ENCODE measurements at regions not wholly inside any gene's neighbourhood (a gene's known extent, or its start where the extent isn't known, plus 50 kb on each side); places are given as distances from the start of the nearest gene placed in this dataset.

GRCh38 chr6:155648301-155648700, 192.7 kb upstream of the NOX3 start:
- H3K36me3 Mint-ChIP-seq (ENCODE audit: insufficient read depth, unreplicated experiment), result no peaks in the 10 kb centered on the region
- CTCF ChIA-PET, result no interaction called here

GRCh38 chr6:155647354-155647753, 191.7 kb upstream of the NOX3 start:
- TF ChIP-seq CTCF (IDR thresholded peaks at IDR 0.05; ENCODE audit: unreplicated experiment), result no peak
- DNase-seq, result no peak
- intact Hi-C loops (cut with micrococcal nuclease; ENCODE audit: unreplicated experiment), result no loop called here
- Mint-ChIP-seq H3K9me3 (ENCODE audit: low read depth, unreplicated experiment) (no peaks in the 10 kb centered on the region), H3K4me3 (ENCODE audit: low read depth, unreplicated experiment) (no peak overlapping the region), H3K27me3 (ENCODE audit: unreplicated experiment) (no peaks in the 10 kb centered on the region), H3K4me1 (ENCODE audit: low read depth, unreplicated experiment) (peaks cover 22% of the 10 kb centered on the region), H3K27ac (ENCODE audit: unreplicated experiment) (no peak overlapping the region), H3K36me3 (ENCODE audit: insufficient read depth, unreplicated experiment) (no peaks in the 10 kb centered on the region)
- no TSS peak for BruUV-seq (replicated peaks)
- CTCF ChIA-PET, result no interaction called here

More at GRCh38 chr6:155648301-155648700, 192.7 kb upstream of the NOX3 start:
- Mint-ChIP-seq H3K9me3 (ENCODE audit: low read depth, unreplicated experiment) (no peaks in the 10 kb centered on the region), H3K4me3 (ENCODE audit: low read depth, unreplicated experiment) (no peak overlapping the region), H3K27ac (ENCODE audit: unreplicated experiment) (no peak overlapping the region), H3K4me1 (ENCODE audit: low read depth, unreplicated experiment) (peaks cover 22% of the 10 kb centered on the region), H3K27me3 (ENCODE audit: unreplicated experiment) (no peaks in the 10 kb centered on the region)
- no TSS peak for BruUV-seq (replicated peaks)
- TF ChIP-seq CTCF (IDR thresholded peaks at IDR 0.05; ENCODE audit: unreplicated experiment), result no peak
- no peak for DNase-seq
- intact Hi-C loops (cut with micrococcal nuclease; ENCODE audit: unreplicated experiment), result no loop called here

- Mint-ChIP-seq H3K36me3 (ENCODE audit: insufficient read depth, unreplicated experiment) (no peaks in the 10 kb centered on the region), H3K4me1 (ENCODE audit: low read depth, unreplicated experiment) (peaks cover 22% of the 10 kb centered on the region), H3K27ac (ENCODE audit: unreplicated experiment) (no peak overlapping the region), H3K4me3 (ENCODE audit: low read depth, unreplicated experiment) (no peak overlapping the region), H3K27me3 (ENCODE audit: unreplicated experiment) (no peaks in the 10 kb centered on the region), H3K9me3 (ENCODE audit: low read depth, unreplicated experiment) (no peaks in the 10 kb centered on the region)
- no peak for DNase-seq
- BruUV-seq (replicated peaks), result no TSS peak
- CTCF ChIA-PET, result no interaction called here
- TF ChIP-seq CTCF (IDR thresholded peaks at IDR 0.05; ENCODE audit: unreplicated experiment), result no peak
- intact Hi-C loops (cut with micrococcal nuclease; ENCODE audit: unreplicated experiment), result no loop called here
Measured at GRCh38 chr6:155646443-155646842, 190.8 kb upstream of the NOX3 start.

GRCh38 chr6:155645325-155645724, 189.7 kb upstream of the NOX3 start:
- Mint-ChIP-seq H3K27me3 (ENCODE audit: unreplicated experiment) (no peaks in the 10 kb centered on the region), H3K9me3 (ENCODE audit: low read depth, unreplicated experiment) (no peaks in the 10 kb centered on the region), H3K27ac (ENCODE audit: unreplicated experiment) (no peak overlapping the region), H3K4me1 (ENCODE audit: low read depth, unreplicated experiment) (peaks cover 22% of the 10 kb centered on the region), H3K4me3 (ENCODE audit: low read depth, unreplicated experiment) (no peak overlapping the region), H3K36me3 (ENCODE audit: insufficient read depth, unreplicated experiment) (no peaks in the 10 kb centered on the region)
- no peak for DNase-seq
- TF ChIP-seq CTCF (IDR thresholded peaks at IDR 0.05; ENCODE audit: unreplicated experiment), result no peak
- no TSS peak for BruUV-seq (replicated peaks)
- intact Hi-C loops (cut with micrococcal nuclease; ENCODE audit: unreplicated experiment), result no loop called here
- CTCF ChIA-PET, result interaction anchor here (0.5 kb wide), 1 partner anchor 933 kb away, joined by 3 read pairs; no protein-coding TSS in a partner anchor
